ENCODE measurements at regions not wholly inside any gene's neighbourhood (a gene's known extent, or its start where the extent isn't known, plus 50 kb on each side); places are given as distances from the start of the nearest gene placed in this dataset.

- no peaks in the 10 kb centered on the region for H3K36me3 ChIP-seq (ENCODE audit: low read depth, low read length)
- no peak overlapping the region for H3K4me3 ChIP-seq (ENCODE audit: low read length)
- no peak overlapping the region for H3K4me2 ChIP-seq (ENCODE audit: low read length)
- intact Hi-C loops (cut with micrococcal nuclease), result loop anchor here (2.0 to 10.0 kb wide), 2 partner anchors 136 to 972 kb away; no protein-coding TSS in a partner anchor
- peak; percentile 90 for TF ChIP-seq CTCF (conservative IDR thresholded peaks at IDR 0.05; ENCODE audit: low read depth, low read length)
- no peak for TF ChIP-seq EZH2phosphoT487 (IDR thresholded peaks at IDR 0.05; ENCODE audit: borderline replicate concordance, low read length)
- ChIA-PET POLR2A (ENCODE audit: unreplicated experiment) (no interaction called here), CTCF (no interaction called here)
- H3K9me3 ChIP-seq (ENCODE audit: low read length), result no peaks in the 10 kb centered on the region
- peak; percentile 85 for DNase-seq
- H4K20me1 ChIP-seq (ENCODE audit: low read length), result no peaks in the 10 kb centered on the region
- no peak overlapping the region for H3K27ac ChIP-seq (ENCODE audit: low read length)
- no peaks in the 10 kb centered on the region for H3K79me2 ChIP-seq (ENCODE audit: low read length)
- no peaks in the 10 kb centered on the region for H3F3A ChIP-seq (ENCODE audit: low read length, unreplicated experiment)
- H2AFZ ChIP-seq (ENCODE audit: low read length), result no peak overlapping the region
- H3K9ac ChIP-seq (ENCODE audit: low read length), result no peak overlapping the region
- no TSS peak for BruUV-seq (replicated peaks)
- no peaks in the 10 kb centered on the region for H3K4me1 ChIP-seq (ENCODE audit: insufficient read depth, low read length)
- no peaks in the 10 kb centered on the region for H3K9me2 ChIP-seq (replicated peaks; ENCODE audit: low read length)
- no peak for ATAC-seq
- peaks cover 41% of the 10 kb centered on the region for H3K27me3 ChIP-seq (ENCODE audit: low read length)
These were observed 51.0 kb upstream of the ZFP64 start for GRCh38 chr20:52242237-52243230.
